ENCODE measurements at regions not wholly inside any gene's neighbourhood (a gene's known extent, or its start where the extent isn't known, plus 50 kb on each side); places are given as distances from the start of the nearest gene placed in this dataset.

DNA sequence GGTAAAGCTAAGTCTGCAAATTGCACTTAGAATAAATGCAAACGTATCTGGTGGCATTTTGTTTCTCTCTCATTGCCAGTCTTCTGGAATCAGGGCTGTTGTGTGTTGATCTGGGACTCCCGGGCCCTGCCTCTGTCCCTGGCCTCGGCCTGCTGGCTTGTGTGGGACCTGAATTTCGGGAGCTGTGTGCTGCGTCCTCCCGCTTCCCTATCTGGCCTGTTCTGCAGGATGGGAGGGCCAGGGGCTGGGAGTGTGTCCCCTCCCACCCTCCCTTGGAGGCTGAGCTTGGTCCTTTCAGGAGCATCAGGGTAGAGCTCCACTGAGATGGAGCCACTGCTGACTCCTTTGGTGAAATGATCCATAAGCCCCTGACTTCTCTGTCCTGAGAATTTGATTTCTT, 118.5 kb downstream of the ACKR3 start (continued):
- TF ChIP-seq ETV5 (CRISPR knock-in tag; IDR thresholded peaks at IDR 0.05; ENCODE audit: low read depth) (no peak), GMEB1 (CRISPR knock-in tag; IDR thresholded peaks at IDR 0.05) (no peak), ZNF124 (CRISPR knock-in tag; IDR thresholded peaks at IDR 0.05) (no peak), TBP (optimal IDR thresholded peaks at IDR 0.05; ENCODE audit: low read depth, low read length) (no peak), ZNF740 (CRISPR knock-in tag; IDR thresholded peaks at IDR 0.05) (no peak), ZNF740 (tag; IDR thresholded peaks at IDR 0.05) (no peak), PCBP2 (IDR thresholded peaks at IDR 0.05; ENCODE audit: low read depth, low read length, poor library complexity, severe bottlenecking) (no peak)
- TF ChIP-seq, protein P1, sequence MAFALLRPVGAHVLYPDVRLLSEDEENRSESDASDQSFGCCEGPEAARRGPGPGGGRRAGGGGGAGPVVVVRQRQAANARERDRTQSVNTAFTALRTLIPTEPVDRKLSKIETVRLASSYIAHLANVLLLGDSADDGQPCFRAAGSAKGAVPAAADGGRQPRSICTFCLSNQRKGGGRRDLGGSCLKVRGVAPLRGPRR (CRISPR knock-in tag; IDR thresholded peaks at IDR 0.05), result no peak
- TF ChIP-seq, protein P2, sequence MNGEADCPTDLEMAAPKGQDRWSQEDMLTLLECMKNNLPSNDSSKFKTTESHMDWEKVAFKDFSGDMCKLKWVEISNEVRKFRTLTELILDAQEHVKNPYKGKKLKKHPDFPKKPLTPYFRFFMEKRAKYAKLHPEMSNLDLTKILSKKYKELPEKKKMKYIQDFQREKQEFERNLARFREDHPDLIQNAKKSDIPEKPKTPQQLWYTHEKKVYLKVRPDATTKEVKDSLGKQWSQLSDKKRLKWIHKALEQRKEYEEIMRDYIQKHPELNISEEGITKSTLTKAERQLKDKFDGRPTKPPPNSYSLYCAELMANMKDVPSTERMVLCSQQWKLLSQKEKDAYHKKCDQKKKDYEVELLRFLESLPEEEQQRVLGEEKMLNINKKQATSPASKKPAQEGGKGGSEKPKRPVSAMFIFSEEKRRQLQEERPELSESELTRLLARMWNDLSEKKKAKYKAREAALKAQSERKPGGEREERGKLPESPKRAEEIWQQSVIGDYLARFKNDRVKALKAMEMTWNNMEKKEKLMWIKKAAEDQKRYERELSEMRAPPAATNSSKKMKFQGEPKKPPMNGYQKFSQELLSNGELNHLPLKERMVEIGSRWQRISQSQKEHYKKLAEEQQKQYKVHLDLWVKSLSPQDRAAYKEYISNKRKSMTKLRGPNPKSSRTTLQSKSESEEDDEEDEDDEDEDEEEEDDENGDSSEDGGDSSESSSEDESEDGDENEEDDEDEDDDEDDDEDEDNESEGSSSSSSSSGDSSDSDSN (IDR thresholded peaks at IDR 0.05; ENCODE audit: borderline replicate concordance in 1 of 2, low read depth in 2 of 2, low read length in 2 of 2), result no peak

Data from K562 (cell line).